Anterior cingulate cortex (tissue), 58 donors: ENCODE measurements at regions not wholly inside any gene's neighbourhood (a gene's known extent, or its start where the extent isn't known, plus 50 kb on each side); places are given as distances from the start of the nearest gene placed in this dataset.
"Not testable (repeated sequence)": the region's sequence is repeated elsewhere in the genome, so short reads cannot be mapped to it uniquely, and the experiment has no call there.

Experiments used
- DNase-seq, 58 donors: peaks; one replicate each; lab custom pipeline; 2025; lab: John Stamatoyannopoulos, UW

DNA sequence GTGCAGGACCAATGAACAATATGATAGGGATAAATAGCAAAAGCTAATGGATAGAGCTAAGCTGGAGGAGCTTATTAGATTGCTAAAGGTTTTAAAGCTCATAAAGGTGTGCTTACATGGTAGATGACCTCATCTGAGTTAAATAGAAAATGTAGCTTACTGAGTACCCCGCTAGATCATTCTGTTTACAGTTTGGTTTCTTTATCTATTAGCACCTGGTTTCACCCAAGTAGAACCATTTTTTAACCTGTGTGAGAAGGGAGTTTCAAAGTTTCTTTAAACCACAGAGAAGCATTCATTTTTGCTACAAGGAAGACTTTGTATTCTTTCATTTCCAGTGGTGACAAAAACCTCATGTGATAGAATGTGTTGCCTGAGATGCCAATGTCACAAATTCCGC, 1778.0 kb downstream of the LRRC4C start:
- no peak for DNase-seq

GRCh38 chr11:39678996-39679395, 1780.5 kb downstream of the LRRC4C start:
- DNase-seq, result no peak

- no peak for DNase-seq
Observed at GRCh38 chr11:39675171-39675570, 1784.3 kb downstream of the LRRC4C start.

- DNase-seq, result no peak
Observed at GRCh38 chr11:39674761-39675160, 1784.7 kb downstream of the LRRC4C start.

DNA sequence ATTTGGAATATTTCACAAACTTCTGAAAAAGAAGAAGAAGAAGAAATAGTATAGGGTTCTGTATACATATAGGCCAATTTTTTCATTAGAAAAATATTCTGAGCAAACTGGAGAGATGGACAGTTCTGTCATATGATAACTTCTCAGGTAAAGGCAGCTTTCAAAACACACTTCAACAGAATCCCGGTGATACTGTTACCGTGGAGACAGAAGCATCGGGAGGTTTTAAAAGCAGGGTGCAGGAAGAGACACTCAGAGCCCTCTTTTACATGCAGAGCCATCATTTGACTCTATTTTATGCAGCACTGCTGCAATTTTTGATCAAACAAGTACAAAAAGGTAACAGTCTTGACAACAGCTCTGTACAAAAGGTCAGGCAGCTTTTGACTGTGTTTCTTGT, 1785.4 kb downstream of the LRRC4C start:
- no peak for DNase-seq

GRCh38 chr11:39668640-39669039, 1790.8 kb downstream of the LRRC4C start:
- no peak for DNase-seq

DNA sequence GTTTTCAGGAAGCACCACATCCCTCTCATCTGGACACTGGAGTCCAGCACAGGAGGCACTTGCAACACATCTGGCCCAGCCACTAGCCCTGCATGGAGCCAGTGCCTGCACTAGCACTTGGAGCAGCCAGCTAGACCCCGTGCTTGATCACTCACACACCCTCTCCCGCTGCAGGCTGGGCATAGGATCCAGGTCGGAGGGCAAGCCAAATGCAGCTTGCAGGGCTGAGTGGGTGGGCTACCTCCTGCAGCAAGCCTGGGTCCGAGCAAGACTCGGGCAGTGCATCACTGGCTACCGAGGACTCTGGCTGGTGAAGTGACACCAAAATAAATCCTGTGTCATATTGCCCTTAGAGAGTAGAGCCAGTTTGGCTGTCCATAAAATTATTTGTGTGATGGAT, 1795.4 kb downstream of the LRRC4C start:
- no peak for DNase-seq

- DNase-seq, result no peak
Observed at GRCh38 chr11:39661890-39662289, 1797.6 kb downstream of the LRRC4C start.

DNA sequence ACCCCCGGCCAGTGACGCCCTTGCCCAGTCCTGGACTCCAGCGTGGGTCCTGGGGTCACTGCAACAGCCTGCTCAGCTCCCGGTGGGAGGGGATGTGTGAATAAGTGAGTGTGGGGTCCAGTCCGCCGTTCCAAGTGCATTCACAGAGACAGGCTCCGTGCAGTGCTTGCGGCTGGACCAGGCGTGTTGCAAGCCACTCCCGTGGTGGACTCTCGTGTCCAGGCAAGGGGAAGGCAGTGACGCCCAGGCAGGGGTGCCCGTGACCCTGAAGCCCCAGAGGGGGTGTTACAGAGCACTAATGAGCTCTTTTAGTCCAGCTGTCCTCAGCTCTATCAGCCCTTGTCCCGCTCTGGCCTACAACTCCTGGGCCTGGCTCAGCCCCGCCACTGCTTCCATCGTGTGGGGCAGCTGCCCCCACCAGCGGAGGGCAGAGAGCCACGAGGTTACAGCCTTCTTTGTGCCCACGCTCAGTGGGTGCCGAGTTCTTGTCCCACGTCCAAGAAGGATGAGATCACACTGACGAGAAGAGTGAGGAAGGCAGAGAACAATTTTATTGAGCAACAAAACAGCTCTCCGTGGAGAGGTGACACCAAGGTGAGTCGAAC, 1807.5 kb downstream of the LRRC4C start:
- no peak for DNase-seq

DNA sequence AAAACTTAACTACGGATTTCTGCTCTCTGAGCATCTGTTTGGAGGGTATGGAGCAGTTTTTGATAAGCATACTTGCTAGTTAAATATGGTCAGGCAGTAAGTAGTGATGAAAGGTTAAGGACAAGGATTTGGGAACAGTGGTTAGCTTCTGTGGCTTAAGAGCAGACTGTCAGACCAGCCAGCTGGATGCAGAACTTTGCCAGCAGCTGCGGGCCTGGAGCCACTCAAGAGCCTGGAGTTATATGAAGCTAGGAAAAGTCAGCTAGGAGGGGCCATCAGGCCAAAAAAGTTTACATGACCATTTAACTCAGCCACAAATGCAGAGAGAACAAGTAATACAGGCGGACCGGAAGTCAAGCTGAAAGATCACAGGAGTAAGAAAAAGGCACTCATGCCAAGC, 1817.7 kb downstream of the LRRC4C start:
- no peak for DNase-seq

DNA sequence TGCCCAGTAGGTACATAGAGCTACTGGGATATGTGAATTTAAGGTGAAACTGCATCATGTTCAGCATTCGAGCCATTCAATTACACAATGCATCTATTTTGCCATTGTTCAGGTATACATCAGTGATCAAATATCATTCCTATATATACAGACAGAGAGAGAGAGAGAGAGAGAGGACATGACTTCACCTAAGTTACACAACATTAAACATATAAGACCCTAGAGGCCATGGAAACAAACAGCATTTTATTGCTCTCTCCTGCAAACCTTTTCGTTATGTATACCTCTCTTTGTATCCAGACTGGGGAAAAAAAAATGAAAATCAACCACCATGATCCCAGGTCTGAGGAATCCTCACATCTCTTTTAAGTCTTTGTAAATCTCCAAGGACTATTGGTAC, 1829.1 kb downstream of the LRRC4C start:
- no peak for DNase-seq

GRCh38 chr11:39628311-39628710, 1831.1 kb downstream of the LRRC4C start:
- DNase-seq, result no peak

- not testable (repeated sequence) for DNase-seq
Observed at GRCh38 chr11:39620309-39620708, 1839.1 kb downstream of the LRRC4C start.

DNA sequence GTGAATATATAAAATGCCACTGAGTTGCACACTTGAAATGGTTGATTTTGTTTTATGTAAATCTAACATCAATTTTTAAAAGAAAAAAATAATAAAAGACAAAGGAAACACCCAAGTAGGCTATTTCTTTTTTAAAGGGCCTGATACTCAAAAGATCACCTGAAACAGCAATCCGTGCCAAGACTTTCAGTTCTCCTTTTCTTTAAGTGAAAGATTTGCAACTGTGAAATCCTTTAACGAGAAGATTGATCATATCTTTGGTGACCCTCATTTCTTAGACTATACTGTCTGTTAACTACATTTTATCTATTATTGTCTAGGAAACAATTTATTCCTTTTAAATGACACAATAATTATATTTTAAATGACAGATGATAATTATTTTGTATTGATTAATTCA, 1841.5 kb downstream of the LRRC4C start:
- DNase-seq, result no peak

DNA sequence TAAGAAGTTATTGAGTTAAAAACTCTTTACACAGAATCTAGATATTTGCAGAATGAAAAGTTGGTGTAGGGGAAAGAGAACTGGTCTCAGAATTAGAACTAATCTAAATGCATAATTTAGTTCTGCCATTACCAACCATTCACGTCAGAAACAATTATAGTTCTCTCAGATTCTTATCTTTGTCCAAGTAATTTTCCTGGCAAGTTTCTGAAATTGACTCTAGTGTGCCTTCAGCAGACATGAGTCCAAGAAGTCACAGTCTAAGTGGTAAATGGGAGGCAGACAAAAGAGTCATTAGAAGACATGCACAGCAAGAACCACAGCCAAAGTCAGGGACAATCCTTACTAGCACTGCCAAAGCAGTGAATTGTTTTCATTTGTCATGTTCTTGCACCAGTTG, 1870.1 kb downstream of the LRRC4C start:
- no peak for DNase-seq

DNA sequence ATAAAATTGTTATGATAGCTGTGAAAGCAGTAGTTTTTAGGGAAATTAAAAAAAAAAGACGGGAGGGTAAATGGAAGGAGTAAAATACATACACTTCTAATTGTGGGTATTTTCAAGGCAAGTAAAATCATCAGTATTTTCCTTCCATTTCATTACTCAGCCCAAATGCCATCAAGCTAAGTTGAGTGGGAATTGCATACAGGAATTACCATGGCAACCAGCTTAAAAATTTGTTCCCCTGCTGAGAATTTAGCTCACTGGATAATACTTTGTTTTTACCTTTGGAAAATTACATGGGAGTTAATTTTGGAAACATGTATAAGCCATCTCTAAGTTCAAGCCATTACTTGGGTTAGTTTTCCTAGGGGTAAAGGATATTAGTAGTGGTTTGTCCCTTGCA, 1873.4 kb downstream of the LRRC4C start:
- peak in 1 of 58 donors; percentile 4 for DNase-seq

GRCh38 chr11:39571081-39571480, 1888.4 kb downstream of the LRRC4C start:
- no peak for DNase-seq

- no peak for DNase-seq
Observed at GRCh38 chr11:39570526-39570925, 1888.9 kb downstream of the LRRC4C start.

GRCh38 chr11:39569789-39570188, 1889.7 kb downstream of the LRRC4C start:
- peak in 2 of 58 donors; percentile 24 to 25 for DNase-seq

DNA sequence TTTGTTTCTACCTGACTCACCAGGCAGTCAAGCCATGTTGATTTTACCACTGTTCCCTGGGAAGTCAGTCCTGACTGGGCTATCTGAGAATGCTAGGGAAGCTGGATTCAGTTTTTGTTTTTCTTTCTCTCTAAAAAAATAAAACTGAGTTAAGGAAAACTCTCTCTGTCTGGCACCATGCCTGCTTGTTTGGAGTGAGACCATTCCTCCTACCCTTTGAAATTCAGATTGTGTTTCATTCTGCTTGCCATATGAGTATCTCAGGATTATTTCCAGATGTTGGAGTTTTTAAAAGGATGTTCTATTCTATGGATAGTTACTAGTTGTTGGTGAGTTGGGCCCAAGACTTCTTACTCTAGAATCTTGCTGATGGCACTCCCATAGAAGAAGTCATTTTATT, 1917.0 kb downstream of the LRRC4C start:
- no peak for DNase-seq

DNA sequence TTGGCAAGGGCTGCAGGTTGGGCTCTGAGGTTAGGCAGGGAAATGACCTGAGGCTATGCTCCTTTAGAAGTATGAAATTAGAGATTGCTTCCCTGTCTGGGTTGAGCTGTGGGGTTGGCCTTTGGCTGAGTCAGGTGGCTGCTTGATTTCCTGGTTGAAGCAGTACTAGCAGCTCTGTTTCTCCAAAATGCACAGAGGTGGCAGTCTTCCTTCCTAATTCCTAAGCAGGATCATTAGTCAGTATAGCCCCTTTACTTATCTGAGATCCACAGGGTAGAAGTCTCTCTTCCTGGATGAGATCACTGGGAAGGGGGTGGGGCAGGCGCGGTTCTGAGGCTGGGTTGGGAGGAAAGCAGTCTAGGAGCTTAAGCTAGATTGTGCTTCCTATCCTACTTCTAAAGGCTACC, 1917.5 kb downstream of the LRRC4C start:
- no peak for DNase-seq

- DNase-seq, result not testable (repeated sequence)
Observed at GRCh38 chr11:39536323-39536722, 1923.1 kb downstream of the LRRC4C start.
